Ovary (tissue), 3 donors: ENCODE measurements at regions not wholly inside any gene's neighbourhood (a gene's known extent, or its start where the extent isn't known, plus 50 kb on each side); places are given as distances from the start of the nearest gene placed in this dataset.

Source experiments
- CTCF ChIP-seq, 3 donors: fragments of 450-650 bp in 2 of 3; fragments of 200-600 bp in 1 of 3; IDR thresholded peaks; one replicate each; pipeline versions ENCODE4 v1.5.1 to v1.8.0; 2016 to 2022; ENCODE audit warnings: antibody characterized with exemption in 3 of 3, mild to moderate bottlenecking in 1 of 3
- EP300 ChIP-seq: sonication (generic); formaldehyde crosslinking; IDR thresholded peaks from one replicate; pipeline ENCODE4 v1.6.1; 2017; ENCODE audit warnings: antibody characterized with exemption
- POLR2A ChIP-seq: fragments of 450-650 bp; IDR thresholded peaks from one replicate; pipeline ENCODE4 v1.6.1; 2017; ENCODE audit warnings: antibody characterized with exemption, mild to moderate bottlenecking, moderate library complexity
- donor health status: DM: no; HTN: no; CAD: no.

GRCh38 chr16:88279998-88280397 lies 102.8 kb upstream of the ZNF469 start:
- TF ChIP-seq CTCF (IDR thresholded peaks at IDR 0.05) (no peak), POLR2A (no peak), EP300 (no peak)
